Panc1 (cell line): ENCODE measurements at regions not wholly inside any gene's neighbourhood (a gene's known extent, or its start where the extent isn't known, plus 50 kb on each side); places are given as distances from the start of the nearest gene placed in this dataset.
"Not testable (repeated sequence)": the region's sequence is repeated elsewhere in the genome, so short reads cannot be mapped to it uniquely, and the experiment has no call there.

Experiments
- ATAC-seq: fragments of 200-7000 bp; cut with Tn5 transposase; 2 replicates; pipeline ENCODE4 v1.9.1; 2020; ENCODE audit warnings: mild to moderate bottlenecking, moderate library complexity
- BruUV-seq: library from RNA; stranded (reverse); fragments of 400-500 nt; replicated peaks from 2 replicates; lab custom pipeline; 2021; lab: Mats Ljungman, UMichigan
- CTCF ChIA-PET: fragments of 300-600 bp; sonication (Branson Sonifier 250); formaldehyde crosslinking; loops from one replicate; lab custom pipeline; 2022; ENCODE audit warnings: antibody characterized with exemption; lab: Charles Lee
- POLR2A ChIA-PET: fragments of 300-600 bp; sonication (Branson Sonifier 250); formaldehyde crosslinking; loops from one replicate; lab custom pipeline; 2022; ENCODE audit warnings: antibody characterized with exemption; lab: Charles Lee
- DNase-seq: peaks from one replicate; pipeline ENCODE4 v3.0.0-alpha.2; 2010; ENCODE audit warnings: low read depth, low spot score
- H3K27ac ChIP-seq: 2 replicates; pipeline ENCODE4 v1.5.1; 2011; ENCODE audit warnings: mild to moderate bottlenecking, low read length, inconsistent platforms
- H3K27me3 ChIP-seq: fragments of 200-500 bp; sonication (Bioruptor generic); 2 replicates; pipeline ENCODE4 v1.6.0; 2014; ENCODE audit warnings: low read length, inconsistent platforms; ENCODE audit not compliant: control insufficient read depth, insufficient read depth
- H3K36me3 ChIP-seq: fragments of 200-500 bp; sonication (Bioruptor generic); 2 replicates; pipeline ENCODE4 v1.5.1; 2014; ENCODE audit warnings: inconsistent platforms, mild to moderate bottlenecking, low read length, moderate library complexity; ENCODE audit not compliant: control insufficient read depth, insufficient read depth
- H3K4me1 ChIP-seq: 2 replicates; pipeline ENCODE4 v1.5.1; 2011; ENCODE audit warnings: inconsistent platforms, mild to moderate bottlenecking, low read length, moderate library complexity; ENCODE audit not compliant: control insufficient read depth, insufficient read depth
- H3K4me3 ChIP-seq, 2 experiments: 2 replicates each; pipeline ENCODE4 v1.5.1; 2011 to 2012; ENCODE audit warnings: low read depth in 2 of 2, low read length in 2 of 2, mild to moderate bottlenecking in 2 of 2, inconsistent platforms in 1 of 2, moderate library complexity in 1 of 2
- H3K9me3 ChIP-seq: fragments of 200-500 bp; sonication (Bioruptor generic); 2 replicates; pipeline ENCODE4 v1.5.1; 2014; ENCODE audit warnings: low read depth, mild to moderate bottlenecking, inconsistent platforms, low read length, moderate library complexity; ENCODE audit not compliant: control insufficient read depth, insufficient read depth
- POLR2AphosphoS5 ChIP-seq: IDR thresholded peaks from 2 replicates; pipeline ENCODE4 v1.6.1; 2012; ENCODE audit warnings: mild to moderate bottlenecking, low read depth, low read length, moderate library complexity
- SIN3A ChIP-seq: IDR thresholded peaks from 2 replicates; pipeline ENCODE4 v1.6.1; 2012; ENCODE audit warnings: low read depth, mild to moderate bottlenecking, low read length, moderate library complexity, borderline replicate concordance; ENCODE audit not compliant: insufficient read depth
- TCF7L2 ChIP-seq: IDR thresholded peaks from 2 replicates; pipeline ENCODE4 v1.6.1; 2011; ENCODE audit warnings: mild to moderate bottlenecking, low read depth, low read length, inconsistent platforms
- in situ Hi-C: cut with HindIII; loops from 2 replicates; pipeline ENCODE4 v1.10.0; 2016; ENCODE audit warnings: low sequenced_read_pairs, low pct_unique_long_range_greater_than_20kb
- intact Hi-C: fragments of 100-400 bp; cut with micrococcal nuclease; formaldehyde crosslinking; loops from one replicate; pipeline ENCODE4 v1.10.0; 2022; ENCODE audit not compliant: unreplicated experiment
- TF ChIP-seq, protein P1 (sequence below), 2 experiments: IDR thresholded peaks; 2 replicates each; pipeline ENCODE4 v1.6.1; 2011 to 2012; ENCODE audit warnings: low read depth in 2 of 2, control low read depth in 1 of 2, low read length in 1 of 2, mild to moderate bottlenecking in 1 of 2, moderate library complexity in 1 of 2; ENCODE audit not compliant: insufficient read depth in 1 of 2
- TF ChIP-seq, protein P2 (sequence below): fragments of 450-650 bp; IDR thresholded peaks from 2 replicates; pipeline ENCODE4 v1.5.1; 2017; ENCODE audit warnings: mild to moderate bottlenecking

DNA sequence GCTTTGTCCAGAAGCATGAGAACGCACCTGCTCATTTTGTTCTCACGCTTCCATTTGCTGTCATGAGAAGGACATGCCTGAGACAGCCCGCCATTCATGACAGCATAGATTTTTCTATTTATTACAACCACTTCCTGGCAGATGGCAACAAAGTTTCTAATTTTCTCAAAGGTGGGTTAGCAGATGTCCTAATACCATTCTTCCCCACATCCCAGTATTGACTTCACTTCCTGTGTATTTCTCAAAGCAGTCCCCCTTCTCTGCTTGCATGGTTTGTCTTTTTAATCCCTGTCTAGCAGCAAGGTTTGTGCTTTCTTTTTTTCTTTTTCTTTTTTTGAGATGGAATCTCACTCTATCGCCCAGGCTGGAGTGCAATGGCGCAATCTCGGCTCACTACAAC is 94.3 kb downstream of the ISX start:
- TF ChIP-seq, protein P1, sequence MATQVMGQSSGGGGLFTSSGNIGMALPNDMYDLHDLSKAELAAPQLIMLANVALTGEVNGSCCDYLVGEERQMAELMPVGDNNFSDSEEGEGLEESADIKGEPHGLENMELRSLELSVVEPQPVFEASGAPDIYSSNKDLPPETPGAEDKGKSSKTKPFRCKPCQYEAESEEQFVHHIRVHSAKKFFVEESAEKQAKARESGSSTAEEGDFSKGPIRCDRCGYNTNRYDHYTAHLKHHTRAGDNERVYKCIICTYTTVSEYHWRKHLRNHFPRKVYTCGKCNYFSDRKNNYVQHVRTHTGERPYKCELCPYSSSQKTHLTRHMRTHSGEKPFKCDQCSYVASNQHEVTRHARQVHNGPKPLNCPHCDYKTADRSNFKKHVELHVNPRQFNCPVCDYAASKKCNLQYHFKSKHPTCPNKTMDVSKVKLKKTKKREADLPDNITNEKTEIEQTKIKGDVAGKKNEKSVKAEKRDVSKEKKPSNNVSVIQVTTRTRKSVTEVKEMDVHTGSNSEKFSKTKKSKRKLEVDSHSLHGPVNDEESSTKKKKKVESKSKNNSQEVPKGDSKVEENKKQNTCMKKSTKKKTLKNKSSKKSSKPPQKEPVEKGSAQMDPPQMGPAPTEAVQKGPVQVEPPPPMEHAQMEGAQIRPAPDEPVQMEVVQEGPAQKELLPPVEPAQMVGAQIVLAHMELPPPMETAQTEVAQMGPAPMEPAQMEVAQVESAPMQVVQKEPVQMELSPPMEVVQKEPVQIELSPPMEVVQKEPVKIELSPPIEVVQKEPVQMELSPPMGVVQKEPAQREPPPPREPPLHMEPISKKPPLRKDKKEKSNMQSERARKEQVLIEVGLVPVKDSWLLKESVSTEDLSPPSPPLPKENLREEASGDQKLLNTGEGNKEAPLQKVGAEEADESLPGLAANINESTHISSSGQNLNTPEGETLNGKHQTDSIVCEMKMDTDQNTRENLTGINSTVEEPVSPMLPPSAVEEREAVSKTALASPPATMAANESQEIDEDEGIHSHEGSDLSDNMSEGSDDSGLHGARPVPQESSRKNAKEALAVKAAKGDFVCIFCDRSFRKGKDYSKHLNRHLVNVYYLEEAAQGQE (IDR thresholded peaks at IDR 0.05; ENCODE audit: insufficient read depth in 1 of 2, low read depth in 2 of 2, low read length in 1 of 2), result no peak
- TF ChIP-seq SIN3A, result no peak
- TF ChIP-seq, protein P2, sequence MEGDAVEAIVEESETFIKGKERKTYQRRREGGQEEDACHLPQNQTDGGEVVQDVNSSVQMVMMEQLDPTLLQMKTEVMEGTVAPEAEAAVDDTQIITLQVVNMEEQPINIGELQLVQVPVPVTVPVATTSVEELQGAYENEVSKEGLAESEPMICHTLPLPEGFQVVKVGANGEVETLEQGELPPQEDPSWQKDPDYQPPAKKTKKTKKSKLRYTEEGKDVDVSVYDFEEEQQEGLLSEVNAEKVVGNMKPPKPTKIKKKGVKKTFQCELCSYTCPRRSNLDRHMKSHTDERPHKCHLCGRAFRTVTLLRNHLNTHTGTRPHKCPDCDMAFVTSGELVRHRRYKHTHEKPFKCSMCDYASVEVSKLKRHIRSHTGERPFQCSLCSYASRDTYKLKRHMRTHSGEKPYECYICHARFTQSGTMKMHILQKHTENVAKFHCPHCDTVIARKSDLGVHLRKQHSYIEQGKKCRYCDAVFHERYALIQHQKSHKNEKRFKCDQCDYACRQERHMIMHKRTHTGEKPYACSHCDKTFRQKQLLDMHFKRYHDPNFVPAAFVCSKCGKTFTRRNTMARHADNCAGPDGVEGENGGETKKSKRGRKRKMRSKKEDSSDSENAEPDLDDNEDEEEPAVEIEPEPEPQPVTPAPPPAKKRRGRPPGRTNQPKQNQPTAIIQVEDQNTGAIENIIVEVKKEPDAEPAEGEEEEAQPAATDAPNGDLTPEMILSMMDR, result no peak
- no peak for TF ChIP-seq TCF7L2
- TF ChIP-seq POLR2AphosphoS5, result no peak
- H3K36me3 ChIP-seq, result no peaks in the 10 kb centered on the region
- no peaks in the 10 kb centered on the region for H3K4me1 ChIP-seq
- no TSS peak for BruUV-seq
- no peaks in the 10 kb centered on the region for H3K9me3 ChIP-seq
- ChIA-PET POLR2A (no interaction called here), CTCF (interaction anchor here (0.6 kb wide), 1 partner anchor 71 kb away, joined by 3 read pairs; no protein-coding TSS in a partner anchor)
- intact Hi-C loops (no loop called here), in situ Hi-C loops (no loop called here)
- H3K27me3 ChIP-seq, result no peaks in the 10 kb centered on the region
- DNase-seq (no peak), ATAC-seq (no peak)
- H3K27ac ChIP-seq, result no peak overlapping the region
- no peak overlapping the region for H3K4me3 ChIP-seq

DNA sequence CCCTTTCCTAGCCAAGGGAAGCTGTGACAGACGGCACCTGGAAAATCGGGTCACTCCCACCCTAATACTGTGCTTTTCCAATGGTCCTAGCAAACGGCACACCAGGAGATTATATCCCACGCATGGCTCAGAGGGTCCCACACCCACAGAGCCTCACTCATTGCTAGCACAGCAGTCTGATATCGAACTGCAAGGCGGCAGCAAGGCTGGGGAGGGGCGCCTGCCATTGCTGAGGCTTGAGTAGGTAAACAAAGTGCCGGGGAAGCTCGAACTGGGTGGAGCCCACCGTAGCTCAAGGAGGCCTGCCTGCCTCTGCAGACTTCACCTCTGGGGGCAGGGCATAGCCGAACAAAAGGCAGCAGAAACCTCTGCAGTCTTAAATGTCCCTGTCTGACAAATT is 91.4 kb upstream of the HMGXB4 start:
- H3K4me3 ChIP-seq, BruUV-seq, H3K9me3 ChIP-seq, CTCF ChIA-PET, H3K27me3 ChIP-seq, ATAC-seq, H3K27ac ChIP-seq, POLR2A ChIA-PET, H3K4me1 ChIP-seq, DNase-seq, intact Hi-C loops, H3K36me3 ChIP-seq, in situ Hi-C loops: not testable (repeated sequence)

DNA sequence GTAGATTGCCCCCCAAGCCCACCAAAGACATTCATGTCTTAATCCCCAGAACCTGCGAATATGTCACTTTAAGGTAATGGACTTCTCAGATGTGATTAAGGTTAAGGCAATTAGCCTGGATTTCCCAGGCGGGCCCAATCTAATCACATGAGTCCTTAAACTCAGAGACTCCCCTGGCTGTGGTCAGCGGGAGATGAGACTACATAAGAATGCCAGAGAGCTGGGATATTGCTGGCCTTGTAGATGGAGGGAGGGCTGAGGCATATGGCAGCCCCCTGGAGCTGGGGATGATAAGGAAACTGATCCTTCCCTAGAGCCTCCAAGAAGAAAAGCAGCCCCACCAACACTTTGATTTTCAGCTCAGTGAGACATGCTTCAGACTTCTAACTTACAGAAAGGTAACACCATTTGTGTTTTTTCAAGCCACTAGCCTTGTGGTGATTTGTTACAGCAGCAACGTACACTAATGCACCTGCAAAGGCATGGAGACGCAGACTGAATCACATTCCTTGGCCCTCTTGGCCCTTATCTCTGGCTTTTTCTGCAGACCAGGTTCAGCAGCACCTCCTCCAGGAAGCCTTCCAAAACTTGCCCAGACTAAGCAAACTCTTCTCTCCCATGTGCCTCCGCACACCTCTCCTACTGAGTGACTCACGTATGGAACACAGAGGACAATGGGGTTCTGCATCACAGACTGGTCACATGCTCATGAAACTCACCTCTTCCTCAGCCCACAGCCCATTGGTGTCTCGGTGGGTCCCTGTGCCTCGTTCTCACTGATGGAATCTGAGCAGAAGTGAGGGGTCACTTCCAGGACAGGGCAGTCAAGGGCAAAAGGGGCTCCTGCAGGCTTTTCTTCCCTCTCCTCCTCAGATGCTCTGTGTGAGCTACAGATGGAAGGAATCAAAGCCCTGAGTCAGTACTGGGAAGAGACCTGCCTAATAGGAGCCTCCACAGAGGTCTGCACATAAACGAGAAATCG is 86.3 kb upstream of the HMGXB4 start:
- Histone ChIP-seq H3K36me3 (no peaks in the 10 kb centered on the region), H3K27me3 (no peaks in the 10 kb centered on the region), H3K27ac (no peak overlapping the region), H3K4me1 (no peaks in the 10 kb centered on the region), H3K4me3 (no peak overlapping the region), H3K9me3 (no peaks in the 10 kb centered on the region)
- CTCF ChIA-PET, result interaction anchor here (0.6 kb wide), 1 partner anchor 15 kb away, joined by 6 read pairs; no protein-coding TSS in a partner anchor
- ATAC-seq, result no peak
- in situ Hi-C loops, result no loop called here
- DNase-seq, result no peak
- POLR2A ChIA-PET, result no interaction called here
- no TSS peak for BruUV-seq
- TF ChIP-seq POLR2AphosphoS5 (no peak), SIN3A (no peak), TCF7L2 (no peak)
- TF ChIP-seq, protein P2, result no peak
- TF ChIP-seq, protein P1 (IDR thresholded peaks at IDR 0.05; ENCODE audit: insufficient read depth in 1 of 2, low read depth in 2 of 2, low read length in 1 of 2), result no peak
- intact Hi-C loops, result no loop called here
